Stimulated activated naive CD4-positive, alpha-beta T cell treated with Interleukin-2 at 50 U/mL for 16 hours (primary cell): ENCODE measurements at regions not wholly inside any gene's neighbourhood (a gene's known extent, or its start where the extent isn't known, plus 50 kb on each side); places are given as distances from the start of the nearest gene placed in this dataset.
"Not testable (repeated sequence)": the region's sequence is repeated elsewhere in the genome, so short reads cannot be mapped to it uniquely, and the experiment has no call there.

Source experiments
- DNase-seq: peaks from one replicate; lab custom pipeline; 2025; lab: John Stamatoyannopoulos, UW

DNA sequence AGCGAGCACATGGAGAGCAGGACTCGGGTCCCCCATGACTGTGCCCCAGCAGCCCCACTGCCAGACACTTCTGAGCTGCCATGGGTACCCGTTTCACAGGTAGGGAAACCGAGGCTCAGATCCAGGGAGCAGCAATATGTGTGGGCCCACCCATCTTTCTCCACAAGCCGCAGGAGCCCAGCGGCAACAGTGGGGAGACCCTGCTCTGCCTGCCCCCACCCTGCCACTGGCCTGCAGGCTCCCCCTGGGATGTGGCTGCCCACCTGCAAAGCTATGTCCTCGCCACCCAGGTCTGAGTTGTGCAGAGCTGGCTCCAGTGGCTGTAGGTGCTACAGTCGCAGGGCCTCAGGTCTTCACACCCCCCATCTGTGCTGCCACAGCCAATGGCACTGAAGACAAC is 50.6 kb upstream of the C1QTNF9B start:
- DNase-seq: no peak

DNA sequence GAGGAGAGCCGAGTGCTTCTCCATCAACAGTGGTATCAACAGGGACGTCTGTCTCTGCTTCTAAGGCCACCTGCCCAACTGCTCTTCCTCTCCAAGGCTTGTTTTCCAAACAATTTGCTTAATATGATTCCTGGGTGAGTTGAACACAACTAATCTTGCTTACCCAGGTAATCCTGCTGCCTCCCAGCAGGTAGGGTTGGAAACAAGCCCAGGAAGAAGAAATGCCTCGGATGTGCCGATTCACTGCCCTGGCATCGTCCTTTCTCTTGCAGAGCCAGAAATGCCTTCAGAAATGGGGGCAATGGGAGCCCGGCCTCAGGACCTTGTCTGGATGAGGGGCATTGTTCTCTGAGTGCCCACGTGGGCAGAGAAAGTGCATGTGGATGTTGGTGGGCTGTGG is 51.9 kb upstream of the C1QTNF9B start:
- DNase-seq: no peak

DNA sequence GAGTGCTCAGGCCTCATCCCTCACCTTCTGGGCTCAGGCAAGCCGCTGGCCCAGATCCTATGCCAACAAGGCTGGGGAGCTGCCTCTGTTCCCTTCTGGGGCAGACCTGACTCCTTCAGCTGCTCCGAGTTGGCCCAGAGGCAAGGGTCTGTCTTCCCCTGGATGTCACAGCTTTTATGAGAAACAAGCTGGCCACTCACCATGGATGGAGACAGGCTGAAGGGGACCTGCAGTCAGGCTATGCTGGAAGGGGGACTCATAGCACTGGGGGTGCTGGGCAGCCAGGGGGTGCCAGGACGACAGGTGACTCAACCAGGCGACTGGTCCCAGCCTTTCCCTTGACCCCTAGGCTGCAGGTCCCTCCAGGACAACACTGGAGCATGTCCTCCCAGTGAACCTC is 52.4 kb upstream of the C1QTNF9B start:
- DNase-seq: no peak

DNA sequence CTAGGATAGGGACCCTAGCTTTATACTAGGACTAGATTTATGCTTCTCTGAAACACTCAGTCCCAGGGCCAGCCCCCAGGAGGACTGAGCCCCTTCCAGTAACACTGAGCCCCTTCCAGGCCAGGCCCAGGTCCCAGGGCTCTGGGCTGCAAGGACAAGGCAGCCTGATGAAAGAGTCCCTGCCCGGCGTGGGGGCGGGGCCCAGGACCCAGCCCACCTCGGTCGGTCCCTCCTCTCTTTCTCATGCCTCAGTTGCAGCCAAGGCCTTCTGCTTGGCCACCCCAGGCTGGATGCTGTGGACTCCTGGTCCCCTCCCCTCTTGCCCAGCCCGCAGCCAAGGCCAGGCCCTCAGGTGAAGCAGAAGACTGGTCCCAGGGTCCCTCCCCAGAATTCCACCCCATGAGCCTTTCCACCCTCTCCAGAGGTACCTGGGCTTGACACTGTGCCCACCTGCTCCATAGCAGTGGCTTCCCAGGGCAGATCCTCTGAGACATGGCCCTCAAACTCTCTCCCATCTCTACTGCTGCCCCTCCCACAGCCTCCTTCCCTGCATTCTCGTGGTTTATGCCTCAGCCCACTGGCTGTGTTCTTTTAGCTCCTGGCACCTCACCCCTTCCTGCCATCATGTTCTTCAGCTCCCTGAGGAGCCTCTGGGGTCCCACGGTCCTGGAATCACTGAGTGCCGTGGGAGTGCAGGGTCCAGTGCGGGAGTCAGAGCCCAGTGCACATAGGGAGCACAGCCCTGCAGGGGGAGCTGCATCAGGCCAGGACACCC is 53.6 kb upstream of the C1QTNF9B start:
- no peak for DNase-seq

DNA sequence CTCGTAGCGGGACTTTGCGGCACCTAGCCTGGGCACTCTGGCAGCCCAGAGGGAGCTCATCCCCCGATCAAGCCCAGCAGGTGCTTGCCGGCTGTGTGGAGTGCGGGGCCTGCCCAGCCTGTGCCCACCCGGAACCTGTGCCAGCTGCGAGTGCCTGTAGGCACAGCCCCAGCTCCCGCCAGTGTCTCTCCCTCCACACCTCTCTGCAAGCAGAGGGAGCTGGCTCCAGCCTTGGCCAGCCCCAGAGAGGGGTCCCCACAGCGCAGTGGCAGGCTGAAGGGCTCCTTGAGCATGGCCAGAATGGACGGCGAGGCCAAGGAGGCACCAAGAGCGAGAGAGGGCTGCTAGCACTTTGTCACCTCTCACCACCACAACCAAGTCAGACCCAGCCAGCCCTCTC is 55.5 kb upstream of the C1QTNF9B start:
- no peak for DNase-seq

DNA sequence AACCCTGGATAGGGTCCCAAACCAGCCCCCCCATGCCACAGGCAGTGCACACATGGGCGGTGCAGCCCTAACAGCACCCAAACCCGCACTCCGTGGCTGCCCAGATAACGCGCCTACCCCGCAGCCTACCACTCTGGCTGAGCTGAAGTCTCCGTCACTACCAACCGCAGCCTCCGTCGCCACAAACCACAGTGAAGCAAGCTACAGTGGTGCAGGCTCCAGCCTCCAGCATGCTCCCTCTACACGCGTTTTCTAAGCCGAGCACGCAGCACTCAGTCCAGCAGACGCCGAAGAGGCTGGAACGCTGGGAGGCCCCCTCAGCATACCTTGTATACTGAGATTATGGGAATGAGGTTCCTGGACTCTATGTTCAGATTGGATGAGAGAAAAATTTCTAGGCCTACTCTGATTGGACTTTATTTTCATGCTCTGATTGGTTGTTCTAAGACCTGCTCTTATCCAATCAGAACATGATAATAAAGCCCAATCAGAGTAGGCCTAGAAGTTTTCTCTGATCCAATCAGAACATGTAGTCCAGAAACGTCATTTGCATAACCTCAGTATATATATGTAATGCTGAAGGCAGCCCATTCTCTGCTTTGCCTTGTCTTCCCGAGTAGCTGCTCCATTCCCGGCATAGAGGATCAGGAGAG is 56.7 kb upstream of the C1QTNF9B start:
- DNase-seq: no peak

DNA sequence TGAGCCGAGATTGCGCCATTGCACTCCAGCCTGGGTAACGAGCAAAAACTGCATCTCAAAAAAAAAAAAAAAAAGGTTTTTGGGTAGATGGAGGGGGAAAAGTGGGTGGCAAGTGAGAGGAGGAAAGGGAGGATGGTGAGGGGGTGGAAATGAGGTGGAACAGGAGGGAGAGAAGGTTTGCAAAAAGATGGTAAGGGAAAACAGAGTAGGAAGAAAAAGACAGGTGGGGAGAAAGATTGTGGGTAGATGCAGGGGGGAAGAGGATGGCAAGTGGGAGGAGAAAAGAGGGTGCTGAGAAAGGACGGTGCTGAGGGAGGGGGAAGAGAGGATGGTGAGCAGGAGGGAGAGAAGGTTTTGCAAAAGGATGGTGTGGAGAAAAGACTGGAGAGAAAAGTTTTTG is 57.8 kb upstream of the C1QTNF9B start:
- no peak for DNase-seq

DNA sequence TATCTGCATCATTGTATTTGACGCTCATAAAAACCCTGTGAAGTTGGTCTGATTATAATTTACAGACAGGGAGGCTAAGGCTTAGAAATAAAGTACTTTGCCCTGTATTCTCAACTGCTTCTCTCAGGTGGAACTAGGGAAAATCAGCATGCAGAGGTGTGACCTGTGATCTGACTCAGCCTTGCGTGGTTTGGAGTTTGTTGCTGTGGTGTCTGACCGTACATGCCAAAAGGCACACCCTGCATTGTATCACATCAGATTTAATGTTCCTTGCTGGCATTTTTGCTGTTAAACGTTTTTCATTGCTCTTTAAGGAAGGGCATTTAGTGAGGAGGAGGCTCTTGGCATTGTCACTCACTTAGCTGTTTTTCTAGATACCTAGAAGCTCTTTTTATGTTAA is 58.8 kb upstream of the C1QTNF9B start:
- DNase-seq: no peak

DNA sequence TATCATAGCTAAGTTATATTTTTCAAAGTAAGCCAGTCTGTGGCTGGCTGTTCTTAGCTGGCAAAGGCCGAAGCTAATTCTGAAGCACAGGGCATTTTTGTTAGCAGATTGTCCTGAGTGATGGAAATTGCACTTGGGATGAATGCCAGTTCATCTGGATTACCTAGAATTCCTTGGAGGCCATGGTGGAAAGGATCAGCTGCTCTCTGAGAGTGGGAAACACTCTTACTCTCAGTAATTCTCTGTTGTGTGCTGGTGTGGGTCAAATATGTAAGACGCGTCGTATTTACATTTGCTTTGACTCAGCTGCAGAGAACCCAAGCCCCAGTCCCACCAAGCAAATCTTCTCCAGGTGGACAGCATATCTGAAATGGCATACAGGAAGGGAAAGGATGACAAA is 60.7 kb upstream of the C1QTNF9B start:
- no peak for DNase-seq

DNA sequence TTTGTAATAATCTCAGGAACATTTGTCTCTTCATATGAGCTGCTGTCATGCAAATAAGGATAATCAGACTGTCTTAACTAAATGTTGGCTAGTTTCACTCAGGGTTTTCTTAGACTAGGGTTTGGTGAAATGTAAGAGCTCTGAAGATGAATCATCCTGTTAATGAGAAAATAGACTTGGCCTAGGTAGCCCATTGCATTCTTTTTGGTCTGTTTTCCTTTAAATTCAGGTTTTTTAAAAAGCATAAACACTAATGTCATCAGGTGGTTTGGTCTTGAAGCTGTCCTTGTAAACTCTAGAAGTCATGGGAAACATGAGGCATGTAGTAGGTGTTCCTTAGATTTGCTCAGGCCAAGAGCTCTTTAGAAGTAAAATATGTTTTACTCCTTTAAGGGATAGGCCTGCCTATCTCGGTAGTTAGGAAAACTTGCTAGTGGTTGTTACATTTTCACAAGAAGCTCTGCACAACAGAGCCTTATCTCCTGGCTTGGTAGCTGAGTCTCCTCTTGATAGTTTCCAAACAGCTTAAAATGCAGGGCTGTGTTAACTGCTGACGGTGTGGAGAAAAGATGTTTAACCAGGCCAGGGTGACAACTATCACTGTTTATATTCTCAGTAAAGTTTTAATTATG is 62.0 kb upstream of the C1QTNF9B start:
- no peak for DNase-seq

DNA sequence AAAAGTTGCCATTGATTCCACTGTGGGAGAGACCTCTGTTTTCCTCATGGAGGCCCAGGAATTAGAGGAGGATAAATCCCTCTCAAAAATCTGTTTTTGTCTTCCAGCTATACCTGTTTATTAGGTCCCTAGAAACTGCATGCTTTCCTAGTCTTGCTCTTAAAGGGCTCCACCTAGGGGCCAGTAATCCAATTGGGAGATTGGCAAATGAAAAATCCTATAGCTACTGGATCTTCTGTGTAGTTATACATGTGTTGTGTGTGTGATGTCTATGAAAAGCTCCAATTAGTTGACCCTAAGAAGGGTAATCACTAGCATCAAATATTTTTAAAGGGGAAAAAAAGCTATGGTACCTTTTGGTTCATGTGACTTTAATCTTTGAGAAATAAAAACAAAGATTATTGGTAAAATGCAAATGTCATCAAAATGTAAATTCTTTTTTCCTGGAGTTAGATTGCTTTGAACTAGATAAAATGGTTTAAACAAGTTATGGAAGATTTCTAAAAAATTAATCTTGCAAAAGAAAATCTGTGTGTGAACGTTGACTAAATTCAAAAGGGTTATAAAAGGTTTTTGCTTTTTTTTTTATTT is 63.4 kb upstream of the C1QTNF9B start:
- DNase-seq: no peak

DNA sequence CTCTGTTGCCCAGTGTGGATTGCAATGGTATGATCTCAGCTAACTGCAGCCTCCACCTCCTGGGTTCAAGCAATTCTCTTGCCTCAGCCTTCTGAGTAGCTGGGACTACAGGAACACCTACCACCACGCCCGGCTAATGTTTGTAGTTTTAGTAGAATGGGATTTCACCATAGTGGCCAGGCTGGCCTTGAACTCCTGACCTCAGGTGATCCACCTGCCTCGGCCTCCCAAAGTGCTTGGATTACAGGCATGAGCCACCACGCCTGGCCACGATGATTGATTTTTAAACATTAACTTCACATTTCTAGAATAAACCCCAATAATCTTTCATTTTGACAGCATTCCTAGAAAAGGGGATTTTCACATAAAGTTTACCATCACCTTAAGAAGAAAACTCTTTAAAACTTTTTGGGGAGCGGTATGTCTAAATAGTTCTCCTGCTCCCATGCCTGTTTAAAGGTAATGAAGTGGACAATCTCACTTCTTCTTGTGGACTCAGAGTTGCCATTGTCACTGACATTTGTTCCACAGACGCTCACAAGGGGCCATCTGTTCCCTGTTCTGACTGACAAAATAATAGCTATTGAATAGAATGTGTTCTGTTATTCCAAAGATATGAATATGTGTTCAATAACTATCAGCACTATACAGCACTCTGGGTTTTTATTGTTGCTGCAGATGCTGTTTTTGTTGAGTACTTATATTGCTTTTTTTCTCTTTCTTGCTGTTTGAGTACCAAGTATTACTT is 66.1 kb upstream of the C1QTNF9B start:
- no peak for DNase-seq

DNA sequence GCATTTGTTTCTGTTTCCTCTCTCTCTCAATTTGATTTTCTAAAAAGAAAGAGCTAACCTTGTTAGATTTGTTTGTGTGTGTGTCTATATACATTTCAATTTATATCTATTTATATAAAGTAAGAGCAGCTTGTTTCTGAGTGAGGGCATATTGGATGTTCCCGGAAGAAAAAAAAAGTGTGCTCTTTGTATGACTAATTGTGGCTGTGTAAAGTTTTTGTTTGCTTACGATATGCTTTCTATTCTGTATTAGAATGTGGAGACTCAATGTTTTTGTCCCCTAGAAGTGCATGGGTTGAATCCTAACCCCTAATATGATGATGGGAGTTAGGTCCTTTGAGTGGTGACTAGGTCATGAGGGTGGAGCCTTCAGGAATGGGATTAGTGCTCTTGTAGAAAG is 66.6 kb upstream of the C1QTNF9B start:
- no peak for DNase-seq

DNA sequence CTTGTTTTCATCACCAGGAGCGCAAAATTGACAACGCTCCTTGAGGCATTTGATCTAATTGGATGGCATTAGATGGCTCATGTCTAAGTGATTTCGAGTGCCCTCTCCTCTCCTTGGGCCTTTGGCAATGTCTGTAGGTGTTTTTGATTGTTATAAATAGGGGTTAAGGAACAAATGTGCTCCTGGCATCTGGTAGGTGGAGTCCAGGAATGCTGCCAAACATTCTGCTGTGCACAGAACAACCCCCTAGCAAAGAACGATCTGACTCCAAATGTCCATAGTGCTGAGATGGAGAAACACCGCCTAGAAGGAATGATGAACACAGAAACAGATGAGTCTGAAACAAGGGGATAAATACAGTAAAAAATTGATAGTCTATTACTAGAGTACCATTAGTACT is 68.0 kb upstream of the C1QTNF9B start:
- DNase-seq: no peak

DNA sequence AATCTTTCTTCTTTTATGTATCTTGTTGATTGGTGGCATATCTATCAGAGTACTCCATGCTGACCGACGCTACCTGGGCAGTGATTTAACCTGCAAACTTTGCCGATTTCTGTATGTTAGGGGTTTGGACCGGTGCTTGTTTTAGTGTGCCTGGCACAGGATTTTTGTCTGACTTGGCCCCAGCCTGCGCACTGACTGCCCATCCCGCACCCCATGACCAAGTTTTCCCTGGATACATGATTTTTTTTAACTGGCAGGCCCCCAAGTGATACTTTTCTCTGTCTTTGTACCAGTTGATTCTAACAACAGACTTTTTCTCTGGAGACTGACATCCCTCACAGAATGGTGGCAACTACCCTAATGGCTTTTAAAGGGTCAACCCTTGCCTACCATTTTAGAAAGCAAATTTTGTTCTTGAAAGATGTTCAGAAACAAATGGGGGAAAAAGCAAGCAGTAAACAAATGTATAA is 69.0 kb upstream of the C1QTNF9B start:
- DNase-seq: no peak

DNA sequence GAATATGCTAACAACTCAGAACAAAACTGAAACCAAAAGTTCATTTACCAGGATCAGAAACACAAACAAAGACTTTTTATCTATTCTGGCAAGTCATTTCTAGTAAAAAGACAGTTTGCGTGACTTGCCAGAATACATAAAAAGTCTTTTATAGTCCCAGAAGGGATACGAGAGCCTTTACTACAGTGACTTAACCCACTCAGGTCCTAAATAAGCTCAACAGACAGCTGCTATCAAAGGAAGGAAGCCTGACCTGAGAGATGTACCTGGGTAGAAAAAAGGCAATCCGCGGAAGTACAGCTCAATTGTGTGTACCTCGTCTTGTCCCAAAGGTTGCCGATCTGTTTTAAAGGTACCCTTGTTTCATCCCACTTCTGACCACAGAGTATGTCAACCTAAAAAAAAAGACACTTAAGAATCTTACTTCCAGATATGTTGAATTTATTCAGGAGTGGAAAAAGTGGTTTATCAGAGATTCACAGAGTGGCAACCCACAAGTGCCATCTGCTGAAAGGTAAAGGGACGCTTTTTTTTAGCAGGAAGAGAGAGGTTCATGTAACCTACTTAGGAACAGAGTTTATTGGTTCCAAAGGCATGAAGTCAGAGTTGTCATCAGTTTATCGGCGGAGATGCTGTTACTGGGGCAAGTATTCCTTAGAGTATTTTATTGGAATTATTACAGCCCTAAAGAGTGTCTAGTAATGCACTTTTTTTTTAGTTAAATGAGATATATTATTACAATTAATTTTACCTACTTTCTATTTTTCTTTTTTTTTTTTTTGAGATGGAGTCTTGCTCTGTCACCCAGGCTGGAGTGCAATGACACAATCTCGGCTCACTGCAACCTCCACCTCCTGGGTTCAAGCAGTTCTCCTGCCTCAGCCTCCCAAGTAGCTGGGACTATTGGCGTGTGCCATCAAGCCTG is 69.7 kb upstream of the C1QTNF9B start:
- no peak for DNase-seq

DNA sequence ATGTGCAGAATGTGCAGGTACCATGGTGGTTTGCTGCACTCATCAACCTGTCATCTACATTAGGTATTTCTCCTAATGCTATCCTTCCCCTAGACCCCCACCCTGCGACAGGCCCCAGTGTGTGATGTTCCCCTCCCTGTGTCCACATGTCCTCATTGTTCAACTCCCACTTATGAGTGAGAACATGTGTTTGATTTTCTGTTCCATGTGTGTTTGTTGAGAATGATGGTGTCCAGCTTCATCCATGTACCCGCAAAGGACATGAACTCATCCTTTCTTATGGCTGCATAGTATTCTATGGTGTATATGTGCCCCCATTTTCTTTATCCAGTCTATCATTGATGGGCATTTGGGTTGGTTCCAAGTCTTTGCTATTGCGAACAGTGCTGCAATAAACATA is 70.5 kb upstream of the C1QTNF9B start:
- DNase-seq: not testable (repeated sequence)

DNA sequence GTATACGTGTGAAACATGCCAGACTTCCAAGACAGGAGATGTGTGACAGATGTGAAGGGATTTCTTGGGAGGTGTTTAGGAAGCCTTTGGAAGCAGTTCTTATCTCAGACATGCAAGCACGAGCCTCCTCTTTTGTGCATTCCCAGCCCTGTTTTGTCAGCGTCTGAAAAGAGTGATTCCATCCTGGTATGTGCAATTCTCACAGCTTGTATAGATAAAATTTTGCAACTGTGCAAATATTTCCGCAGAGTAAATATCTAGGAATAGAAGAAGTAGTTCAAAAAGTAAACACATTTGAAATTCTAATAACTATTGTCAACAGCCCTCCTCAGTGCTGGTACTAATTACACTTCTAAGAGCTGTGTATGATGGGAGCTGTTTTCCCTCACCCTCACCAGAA is 72.3 kb upstream of the C1QTNF9B start:
- no peak for DNase-seq

DNA sequence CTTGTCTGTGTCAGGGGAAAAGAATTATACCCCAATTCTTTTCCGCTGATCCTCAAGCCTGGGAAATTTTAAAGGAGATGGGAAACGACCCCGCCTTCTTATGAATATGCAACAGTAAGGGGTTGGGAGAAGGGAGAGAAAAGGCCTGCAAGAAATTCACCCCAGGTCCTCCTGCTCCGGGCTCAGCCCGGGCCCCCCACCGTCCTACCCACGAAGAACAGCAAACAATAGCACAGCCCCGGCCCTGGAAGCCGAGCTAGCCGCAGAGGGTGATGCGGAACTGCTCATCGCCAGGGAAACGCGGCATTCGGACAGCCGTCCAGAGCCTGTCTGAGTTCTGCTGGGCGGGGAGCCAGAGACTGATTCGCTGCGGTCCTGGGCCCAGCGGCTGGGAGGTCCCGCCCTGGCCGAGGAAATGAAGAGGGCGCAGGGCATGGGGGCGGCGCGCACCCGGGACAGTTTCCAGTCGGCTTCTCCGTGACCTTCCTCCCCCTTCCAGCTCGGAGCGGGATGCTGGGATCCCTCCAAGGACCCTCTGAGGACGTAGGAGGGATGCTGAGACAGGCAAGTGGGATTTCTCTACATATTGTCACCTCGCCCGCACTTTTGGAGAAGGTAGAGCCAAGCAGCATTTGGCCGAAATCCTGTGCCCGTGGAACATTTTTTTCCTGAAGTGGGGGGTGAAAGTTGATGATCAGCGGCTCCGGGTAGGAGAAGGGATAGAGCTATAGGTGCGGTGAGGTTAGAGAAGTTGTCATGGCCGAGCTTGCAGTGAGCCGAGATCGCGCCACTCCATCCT is 82.3 kb upstream of the C1QTNF9B start:
- no peak for DNase-seq

DNA sequence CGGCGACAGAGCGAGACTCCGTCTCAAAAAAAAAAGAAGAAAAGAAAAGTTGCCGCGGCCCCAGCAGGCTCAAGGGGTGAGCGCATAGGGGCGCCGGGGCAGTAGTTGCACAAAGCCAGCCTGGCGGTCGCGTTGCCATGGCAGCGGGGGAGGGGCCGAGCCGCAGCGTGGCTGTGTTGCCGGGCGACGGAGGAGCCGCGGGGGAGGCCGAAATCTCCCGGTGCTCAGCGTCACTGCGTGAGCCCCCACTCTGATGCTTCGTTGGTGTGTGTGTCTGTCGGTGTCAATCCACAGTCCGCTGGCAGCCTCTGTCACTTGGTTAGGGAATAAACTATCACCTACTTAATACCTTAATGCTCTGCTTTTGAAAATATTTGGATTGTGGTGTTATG is 82.9 kb upstream of the C1QTNF9B start:
- peak; percentile 86 for DNase-seq
